ENCODE measurements at regions not wholly inside any gene's neighbourhood (a gene's known extent, or its start where the extent isn't known, plus 50 kb on each side); places are given as distances from the start of the nearest gene placed in this dataset.
"Not testable (repeated sequence)": the region's sequence is repeated elsewhere in the genome, so short reads cannot be mapped to it uniquely, and the experiment has no call there.

DNA sequence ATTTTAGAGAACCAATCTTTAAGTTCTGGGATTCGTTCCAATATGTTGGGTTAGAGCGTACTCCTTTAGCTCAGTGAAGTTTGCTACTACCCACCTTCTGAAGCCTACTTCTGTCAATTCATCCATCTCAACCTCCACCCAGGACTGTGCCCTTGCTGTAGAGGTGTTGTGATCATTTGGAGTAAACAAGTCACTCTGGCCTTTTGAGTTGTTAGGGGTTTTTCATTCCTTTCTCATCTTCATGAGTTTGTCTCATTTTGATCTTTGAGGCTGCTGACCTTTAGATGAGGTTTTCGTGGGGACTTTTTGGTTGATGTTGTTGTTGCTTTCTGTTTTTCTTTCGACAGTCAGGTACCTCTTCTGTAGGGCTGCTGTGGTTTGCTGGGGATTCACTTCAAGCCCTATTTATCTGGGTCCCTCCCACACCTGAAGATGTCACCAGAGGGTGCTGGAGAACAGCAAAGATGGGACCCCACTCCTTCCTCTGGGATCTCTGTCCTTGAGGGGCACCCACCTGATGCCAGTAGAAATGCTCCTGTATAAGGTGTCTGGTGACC, 158.4 kb downstream of the ANKRD36B start:
- ATAC-seq; intact Hi-C loops (cut with DNase I); DNase-seq: not testable (repeated sequence)

DNA sequence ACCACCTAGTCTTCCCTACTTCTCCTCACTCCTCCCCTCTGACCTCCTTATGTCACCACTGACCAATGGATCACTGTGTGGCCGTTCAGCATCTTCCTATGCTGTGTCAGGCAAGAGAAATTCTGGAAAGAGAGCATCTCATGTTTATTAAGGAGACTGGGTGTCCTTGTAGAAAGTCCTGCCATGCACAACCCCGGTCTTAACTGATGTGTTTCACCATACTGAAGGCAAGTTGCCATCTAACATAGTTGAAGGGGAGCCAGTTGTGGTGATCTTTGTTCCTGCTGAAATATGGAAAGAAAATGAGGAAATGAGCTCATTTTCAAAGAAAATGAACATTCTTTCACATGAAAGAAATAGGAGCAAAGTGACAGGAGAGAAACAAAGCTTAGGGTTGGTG, 167.3 kb downstream of the ANKRD36B start:
- intact Hi-C loops (cut with DNase I); DNase-seq: not testable (repeated sequence)
- ATAC-seq, result peak in 1 of 2 donors; percentile 68

DNA sequence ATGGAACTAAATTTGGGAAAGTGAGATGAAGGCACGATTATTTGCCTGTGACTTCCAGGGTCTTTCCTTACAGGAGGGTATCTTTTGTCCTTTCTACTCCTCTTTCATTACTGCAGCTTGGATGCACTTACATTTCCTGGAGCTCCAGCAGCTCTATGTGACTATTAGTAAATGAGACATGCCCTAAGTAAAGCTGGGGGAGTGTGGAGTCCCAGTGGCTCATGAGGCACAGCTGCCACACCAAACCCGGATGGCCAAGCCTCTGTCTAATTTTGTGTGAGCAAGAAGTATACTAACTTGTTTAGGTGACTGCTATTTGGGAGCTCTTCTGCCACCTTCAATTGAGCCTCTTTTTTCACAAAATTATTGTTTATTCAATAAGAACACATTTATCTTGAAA, 183.3 kb downstream of the ANKRD36B start:
- DNase-seq; intact Hi-C loops (cut with DNase I); ATAC-seq: not testable (repeated sequence)

DNA sequence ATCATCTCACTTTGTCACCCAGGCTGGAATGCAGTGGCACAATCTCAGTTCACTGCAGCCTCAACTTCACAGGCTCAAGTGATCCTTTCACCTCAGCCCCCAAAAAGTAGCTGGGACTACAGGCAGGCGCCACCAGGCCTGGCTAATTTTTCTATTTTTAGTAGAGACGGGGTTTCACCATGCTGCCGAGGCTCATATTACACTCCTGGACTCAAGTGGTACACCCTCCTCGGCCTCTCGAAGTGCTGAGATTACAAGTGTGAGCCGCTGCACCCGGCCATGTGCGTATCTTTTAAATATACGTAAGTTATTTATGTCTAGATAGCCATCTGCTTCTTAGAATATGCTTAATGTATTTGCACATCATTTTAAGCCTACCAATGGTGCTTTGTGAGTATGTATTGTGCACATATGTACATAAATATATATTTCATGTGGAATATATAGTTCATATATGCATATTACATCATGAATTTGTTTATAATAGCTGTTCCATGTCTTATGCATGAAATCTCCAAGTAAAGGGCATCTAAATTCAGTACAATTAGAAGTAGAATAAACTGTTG, 184.4 kb downstream of the ANKRD36B start:
- intact Hi-C loops (cut with DNase I), result not testable (repeated sequence)

DNA sequence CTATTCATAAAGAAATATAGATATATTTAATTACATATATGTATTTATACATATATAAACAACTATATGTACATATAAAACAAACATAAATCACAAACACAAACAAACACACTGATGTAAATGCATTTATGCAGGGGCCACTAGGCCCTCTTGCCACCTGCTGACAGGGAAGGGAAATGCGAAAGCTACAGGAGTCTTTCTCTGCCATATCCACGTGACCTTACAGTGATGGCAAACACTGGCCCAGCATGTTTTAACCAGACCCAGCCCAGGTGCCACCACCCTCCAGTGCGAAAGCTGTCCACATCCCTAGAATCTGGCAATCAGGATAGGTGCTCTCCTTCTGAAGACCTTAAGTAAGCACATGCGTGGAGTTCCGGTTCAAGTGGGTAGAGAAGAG, 187.0 kb downstream of the ANKRD36B start:
- intact Hi-C loops (cut with DNase I); ATAC-seq; DNase-seq: not testable (repeated sequence)

More for the DNA sequence above, 184.4 kb downstream of the ANKRD36B start:
- DNase-seq (peak; percentile 13), ATAC-seq (peak; percentile 73 to 78)

DNA sequence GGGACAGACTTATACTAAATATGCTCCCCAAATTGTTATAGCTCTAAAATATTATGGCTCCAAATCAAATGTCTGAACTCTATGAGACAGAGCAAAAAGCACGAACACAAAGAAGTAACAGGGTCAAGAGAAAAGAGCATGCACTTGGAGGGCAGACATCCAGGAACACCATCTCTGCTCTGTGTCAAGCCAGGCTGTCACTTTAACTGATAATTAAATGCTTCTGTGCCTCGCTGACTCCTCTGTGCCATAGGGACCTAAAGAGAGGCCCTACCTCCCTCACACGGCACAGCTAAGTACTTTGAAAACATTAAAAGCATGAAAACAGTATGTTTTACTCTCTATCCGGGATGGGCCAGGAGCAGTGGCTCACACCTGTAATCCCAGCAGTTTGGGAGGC, 194.0 kb downstream of the ANKRD36B start:
- intact Hi-C loops (cut with DNase I); DNase-seq: not testable (repeated sequence)
- peak in 1 of 2 donors; percentile 77 for ATAC-seq

DNA sequence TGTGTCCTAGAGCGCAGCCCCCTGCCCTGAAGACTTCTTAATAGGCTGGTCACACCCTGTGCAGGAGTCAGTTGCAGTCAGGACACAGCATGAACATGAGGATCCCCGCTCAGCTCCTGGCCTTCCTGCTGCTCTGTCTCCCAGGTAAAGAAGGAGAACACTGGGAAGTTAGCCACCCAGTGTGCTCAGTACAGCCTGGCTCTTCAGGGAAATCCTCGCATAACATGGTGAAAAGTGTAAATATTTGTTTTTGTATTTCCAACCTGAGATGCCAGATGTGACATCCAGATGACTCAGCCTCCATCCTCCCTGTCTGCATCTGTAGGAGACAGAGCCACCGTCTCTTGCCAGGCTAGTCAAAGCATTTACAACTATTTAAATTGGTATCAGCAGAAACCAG, 203.9 kb downstream of the ANKRD36B start:
- DNase-seq; intact Hi-C loops (cut with DNase I); ATAC-seq: not testable (repeated sequence)

GRCh38 chr2:97375913-97376312, 213.8 kb downstream of the ANKRD36B start:
- ATAC-seq; DNase-seq; intact Hi-C loops (cut with DNase I): not testable (repeated sequence)

- intact Hi-C loops (cut with DNase I); DNase-seq; ATAC-seq: not testable (repeated sequence)
Observed at GRCh38 chr2:97374426-97374825, 215.3 kb downstream of the ANKRD36B start.

DNA sequence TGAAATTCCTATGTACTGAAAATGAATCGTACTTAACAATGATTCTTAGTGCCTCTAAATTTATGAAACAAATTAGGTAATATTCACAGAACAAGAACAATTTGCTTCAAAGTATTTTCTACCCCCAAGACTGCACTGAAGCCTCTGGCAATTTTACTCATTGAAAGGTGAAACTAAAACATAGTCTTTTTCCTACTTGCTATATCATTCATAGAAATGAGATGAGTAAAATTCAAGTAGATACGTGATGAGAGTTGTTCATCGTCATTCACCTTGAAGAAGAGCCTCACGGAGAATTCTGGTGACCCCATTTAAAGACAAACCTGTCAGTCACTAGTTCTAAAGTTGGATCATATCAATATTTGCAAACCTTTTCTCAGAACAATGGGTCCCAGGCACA, 226.5 kb downstream of the ANKRD36B start:
- intact Hi-C loops (cut with DNase I); DNase-seq; ATAC-seq: not testable (repeated sequence)

GRCh38 chr2:97359861-97360584, 229.7 kb downstream of the ANKRD36B start:
- no peak for DNase-seq
- intact Hi-C loops (cut with DNase I), result no loop called here
- ATAC-seq, result no peak

DNA sequence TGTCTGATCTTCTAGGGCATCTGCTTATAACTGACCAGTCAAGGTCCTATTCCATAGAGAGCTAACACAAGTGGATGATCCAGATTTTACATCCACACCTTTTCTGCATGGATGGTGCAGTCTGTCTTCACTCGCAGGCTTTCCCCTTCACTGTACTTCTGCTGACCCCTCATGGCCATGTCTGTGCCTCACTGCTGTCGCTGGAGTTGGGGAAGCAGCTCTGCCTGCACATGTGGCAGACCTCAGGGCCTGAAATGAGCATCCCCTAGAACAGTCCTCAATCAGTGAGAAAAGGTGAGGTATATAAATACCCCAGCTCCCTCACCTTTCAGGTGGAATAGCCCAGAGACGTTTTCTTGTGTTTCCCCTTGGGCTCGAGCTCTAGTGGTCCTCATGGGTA, 233.8 kb downstream of the ANKRD36B start:
- no peak for ATAC-seq
- intact Hi-C loops (cut with DNase I), result no loop called here
- no peak for DNase-seq

GRCh38 chr2:97355176-97355575, 234.5 kb downstream of the ANKRD36B start:
- ATAC-seq (no peak), DNase-seq (no peak)
- intact Hi-C loops (cut with DNase I), result no loop called here

- intact Hi-C loops (cut with DNase I), result no loop called here
- ATAC-seq, result no peak
- DNase-seq, result no peak
Observed at GRCh38 chr2:97354576-97354975, 235.1 kb downstream of the ANKRD36B start.

- DNase-seq (no peak), ATAC-seq (no peak)
- intact Hi-C loops (cut with DNase I), result no loop called here
Observed at GRCh38 chr2:97348841-97349240, 235.9 kb downstream of the ANKRD36 start.

DNA sequence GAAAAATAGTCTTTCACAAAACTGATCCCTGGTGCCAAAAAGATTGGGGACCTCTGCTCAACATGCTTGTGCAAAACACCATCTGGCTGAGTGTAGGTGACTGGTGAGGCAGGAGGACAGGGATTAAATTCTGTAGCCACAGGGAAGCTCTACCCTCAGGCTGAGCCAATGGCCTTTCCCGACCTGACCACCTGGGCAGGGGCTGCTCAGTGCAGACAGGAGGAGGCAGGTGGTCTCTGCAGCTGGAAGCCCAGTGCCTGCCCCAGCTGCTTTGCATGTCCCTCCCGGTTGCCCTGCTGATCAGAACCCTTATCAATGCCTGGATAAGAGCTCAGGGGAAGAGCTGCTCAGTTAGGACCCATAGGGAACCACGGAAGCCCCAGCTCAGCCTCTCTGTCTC, 235.3 kb downstream of the ANKRD36 start:
- ATAC-seq, result no peak

GRCh38 chr2:97344937-97345336, 232.0 kb downstream of the ANKRD36 start:
- DNase-seq; intact Hi-C loops (cut with DNase I); ATAC-seq: not testable (repeated sequence)

More for the DNA sequence above, 235.3 kb downstream of the ANKRD36 start:
- no peak for DNase-seq
- intact Hi-C loops (cut with DNase I), result no loop called here

- intact Hi-C loops (cut with DNase I); ATAC-seq; DNase-seq: not testable (repeated sequence)
Observed at GRCh38 chr2:97333674-97334073, 220.7 kb downstream of the ANKRD36 start.

DNA sequence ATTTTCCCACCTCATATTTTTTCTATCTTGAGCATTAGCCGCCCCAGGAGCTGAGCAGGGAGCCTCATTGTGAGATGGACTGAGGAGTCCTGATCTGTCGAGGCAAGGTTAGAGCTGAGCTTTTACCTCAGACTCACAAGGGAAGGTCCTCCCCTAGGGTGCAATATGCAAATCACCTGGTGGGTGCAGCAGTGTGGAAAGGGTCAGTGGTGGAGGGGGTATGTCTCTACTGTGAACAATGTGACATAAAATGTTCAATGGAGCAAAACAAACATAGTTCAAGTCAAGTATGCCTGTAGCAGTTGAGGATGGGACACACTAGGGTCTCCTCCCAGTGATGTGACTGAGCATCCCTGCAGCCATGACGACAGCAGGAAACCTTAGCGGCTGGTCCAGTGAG, 219.2 kb downstream of the ANKRD36 start:
- DNase-seq; intact Hi-C loops (cut with DNase I); ATAC-seq: not testable (repeated sequence)

Data from left cardiac atrium (tissue), 4 donors.